ENCODE measurements at regions not wholly inside any gene's neighbourhood (a gene's known extent, or its start where the extent isn't known, plus 50 kb on each side); places are given as distances from the start of the nearest gene placed in this dataset.

DNA sequence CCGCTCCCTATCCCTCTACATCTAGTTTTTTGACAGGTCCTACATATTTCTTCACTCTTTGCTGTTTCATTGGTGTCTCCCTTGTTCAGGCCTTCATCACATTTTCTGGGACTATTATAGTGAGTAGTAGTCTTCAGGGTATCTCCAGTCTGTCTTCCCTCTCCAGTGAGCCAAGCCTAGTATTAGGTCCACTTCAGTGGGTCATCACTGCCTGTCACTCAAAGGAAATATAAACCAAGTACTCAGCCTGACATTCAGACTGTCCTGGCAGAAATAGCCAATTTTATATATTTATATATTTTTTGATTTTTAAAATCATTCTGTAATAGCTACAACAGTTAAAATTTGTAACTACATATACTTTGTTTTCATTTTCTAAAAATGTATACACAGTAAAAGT is 137.8 kb downstream of the CYB561 start:
- no peak overlapping the region for H3K9ac ChIP-seq (ENCODE audit: low read length)
- H3K36me3 ChIP-seq (ENCODE audit: low read depth, low read length) = no peaks in the 10 kb centered on the region
- H3K79me2 ChIP-seq (ENCODE audit: low read length) = no peaks in the 10 kb centered on the region
- intact Hi-C loops (cut with micrococcal nuclease) = no loop called here
- no peak overlapping the region for H2AFZ ChIP-seq (ENCODE audit: low read length)
- BruUV-seq (replicated peaks) = no TSS peak
- no peaks in the 10 kb centered on the region for H3K9me2 ChIP-seq (replicated peaks; ENCODE audit: low read length)
- POLR2A ChIA-PET (ENCODE audit: unreplicated experiment) = no interaction called here
- no peaks in the 10 kb centered on the region for H4K20me1 ChIP-seq (ENCODE audit: low read length)
- H3F3A ChIP-seq (ENCODE audit: low read length, unreplicated experiment) = no peaks in the 10 kb centered on the region
- no peak for ATAC-seq
- H3K4me2 ChIP-seq (ENCODE audit: low read length) = no peak overlapping the region
- H3K27me3 ChIP-seq (ENCODE audit: low read length) = no peaks in the 10 kb centered on the region
- DNase-seq = no peak
- H3K9me3 ChIP-seq (ENCODE audit: low read length) = no peaks in the 10 kb centered on the region
- H3K4me3 ChIP-seq (ENCODE audit: low read length) = no peak overlapping the region
- peaks cover 9% of the 10 kb centered on the region for H3K4me1 ChIP-seq (ENCODE audit: insufficient read depth, low read length)
- H3K27ac ChIP-seq (ENCODE audit: low read length) = no peak overlapping the region
- CTCF ChIA-PET = no interaction called here
- TF ChIP-seq, protein P1, sequence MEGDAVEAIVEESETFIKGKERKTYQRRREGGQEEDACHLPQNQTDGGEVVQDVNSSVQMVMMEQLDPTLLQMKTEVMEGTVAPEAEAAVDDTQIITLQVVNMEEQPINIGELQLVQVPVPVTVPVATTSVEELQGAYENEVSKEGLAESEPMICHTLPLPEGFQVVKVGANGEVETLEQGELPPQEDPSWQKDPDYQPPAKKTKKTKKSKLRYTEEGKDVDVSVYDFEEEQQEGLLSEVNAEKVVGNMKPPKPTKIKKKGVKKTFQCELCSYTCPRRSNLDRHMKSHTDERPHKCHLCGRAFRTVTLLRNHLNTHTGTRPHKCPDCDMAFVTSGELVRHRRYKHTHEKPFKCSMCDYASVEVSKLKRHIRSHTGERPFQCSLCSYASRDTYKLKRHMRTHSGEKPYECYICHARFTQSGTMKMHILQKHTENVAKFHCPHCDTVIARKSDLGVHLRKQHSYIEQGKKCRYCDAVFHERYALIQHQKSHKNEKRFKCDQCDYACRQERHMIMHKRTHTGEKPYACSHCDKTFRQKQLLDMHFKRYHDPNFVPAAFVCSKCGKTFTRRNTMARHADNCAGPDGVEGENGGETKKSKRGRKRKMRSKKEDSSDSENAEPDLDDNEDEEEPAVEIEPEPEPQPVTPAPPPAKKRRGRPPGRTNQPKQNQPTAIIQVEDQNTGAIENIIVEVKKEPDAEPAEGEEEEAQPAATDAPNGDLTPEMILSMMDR (conservative IDR thresholded peaks at IDR 0.05; ENCODE audit: low read depth, low read length) = no peak
- no peak for TF ChIP-seq EZH2 (IDR thresholded peaks at IDR 0.05; ENCODE audit: low read length, unreplicated experiment)
- TF ChIP-seq EZH2phosphoT487 (IDR thresholded peaks at IDR 0.05; ENCODE audit: borderline replicate concordance, low read length) = no peak

DNA sequence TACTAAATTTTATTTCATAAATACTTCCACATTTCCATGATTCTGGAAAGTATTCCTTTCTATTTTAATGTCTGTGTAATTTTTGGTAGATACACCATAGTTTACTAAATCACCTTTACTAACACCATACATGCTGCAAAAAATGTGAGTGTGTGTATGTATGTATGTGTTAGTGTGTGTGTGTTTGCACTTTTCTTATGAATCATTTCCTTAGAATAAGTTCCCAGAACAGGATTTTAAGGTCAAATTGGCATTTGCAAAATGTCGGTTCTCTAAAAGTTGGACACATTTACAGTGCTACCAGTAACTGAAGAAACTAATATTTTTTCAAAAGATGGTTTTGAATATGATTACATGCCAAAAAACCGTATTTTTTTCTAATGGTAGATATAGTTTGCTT is 137.1 kb downstream of the CYB561 start:
- DNase-seq = peak; percentile 77
- Histone ChIP-seq H3K4me2 (ENCODE audit: low read length) (peak overlapping the region; percentile 19), H3K9me3 (ENCODE audit: low read length) (no peaks in the 10 kb centered on the region), H3F3A (ENCODE audit: low read length, unreplicated experiment) (no peaks in the 10 kb centered on the region), H4K20me1 (ENCODE audit: low read length) (no peaks in the 10 kb centered on the region), H3K27me3 (ENCODE audit: low read length) (no peaks in the 10 kb centered on the region), H2AFZ (ENCODE audit: low read length) (no peak overlapping the region), H3K4me3 (ENCODE audit: low read length) (no peak overlapping the region), H3K9ac (ENCODE audit: low read length) (no peak overlapping the region), H3K79me2 (ENCODE audit: low read length) (no peaks in the 10 kb centered on the region), H3K4me1 (ENCODE audit: insufficient read depth, low read length) (peaks cover 9% of the 10 kb centered on the region), H3K36me3 (ENCODE audit: low read depth, low read length) (no peaks in the 10 kb centered on the region), H3K9me2 (replicated peaks; ENCODE audit: low read length) (no peaks in the 10 kb centered on the region), H3K27ac (ENCODE audit: low read length) (peak overlapping the region; percentile 23)
- TF ChIP-seq EZH2phosphoT487 (IDR thresholded peaks at IDR 0.05; ENCODE audit: borderline replicate concordance, low read length) = no peak
- TF ChIP-seq EZH2 (IDR thresholded peaks at IDR 0.05; ENCODE audit: low read length, unreplicated experiment) = no peak
- TF ChIP-seq, protein P1 (conservative IDR thresholded peaks at IDR 0.05; ENCODE audit: low read depth, low read length) = no peak
- CTCF ChIA-PET = no interaction called here
- ATAC-seq = peak; percentile 86
- POLR2A ChIA-PET (ENCODE audit: unreplicated experiment) = no interaction called here
- BruUV-seq (replicated peaks) = no TSS peak
- intact Hi-C loops (cut with micrococcal nuclease) = loop anchor here (1.0 kb wide), 1 partner anchor 34 kb away; no protein-coding TSS in a partner anchor

DNA sequence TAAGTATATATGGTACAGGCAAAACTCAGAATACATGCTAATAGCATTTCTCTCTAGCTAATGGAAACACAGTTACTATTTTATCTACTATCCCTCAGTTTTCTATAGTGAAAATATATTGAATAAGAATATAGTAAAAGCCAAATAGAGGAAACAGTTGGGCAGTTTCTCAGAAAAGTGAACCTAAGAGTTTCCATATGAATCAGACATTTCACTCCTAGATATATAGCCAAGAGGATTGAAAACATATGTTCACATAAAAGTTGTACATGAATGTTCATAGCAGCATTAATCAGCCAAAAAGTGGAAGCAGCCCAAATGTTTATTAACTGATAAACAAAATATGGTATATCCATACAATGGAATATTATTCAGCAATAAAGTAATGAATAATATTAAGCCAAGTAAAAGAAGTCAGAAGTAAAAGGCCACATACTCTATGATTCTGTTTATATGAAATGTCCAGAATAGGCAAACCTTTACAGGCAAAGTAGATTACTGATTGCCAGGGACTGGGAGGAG is 134.6 kb downstream of the CYB561 start:
- peaks cover 9% of the 10 kb centered on the region for H3K4me1 ChIP-seq (ENCODE audit: insufficient read depth, low read length)
- POLR2A ChIA-PET (ENCODE audit: unreplicated experiment) = no interaction called here
- no peaks in the 10 kb centered on the region for H3F3A ChIP-seq (ENCODE audit: low read length, unreplicated experiment)
- ATAC-seq = no peak
- CTCF ChIA-PET = no interaction called here
- no peak for DNase-seq
- H3K9me3 ChIP-seq (ENCODE audit: low read length) = no peaks in the 10 kb centered on the region
- H3K27me3 ChIP-seq (ENCODE audit: low read length) = no peaks in the 10 kb centered on the region
- no peak overlapping the region for H3K9ac ChIP-seq (ENCODE audit: low read length)
- H3K79me2 ChIP-seq (ENCODE audit: low read length) = no peaks in the 10 kb centered on the region
- no peaks in the 10 kb centered on the region for H4K20me1 ChIP-seq (ENCODE audit: low read length)
- no peak overlapping the region for H3K27ac ChIP-seq (ENCODE audit: low read length)
- H2AFZ ChIP-seq (ENCODE audit: low read length) = no peak overlapping the region
- H3K4me2 ChIP-seq (ENCODE audit: low read length) = no peak overlapping the region
- no TSS peak for BruUV-seq (replicated peaks)
- intact Hi-C loops (cut with micrococcal nuclease) = no loop called here
- H3K36me3 ChIP-seq (ENCODE audit: low read depth, low read length) = peaks cover 5% of the 10 kb centered on the region; the same call in 1 of the 2 replicates
- H3K9me2 ChIP-seq (replicated peaks; ENCODE audit: low read length) = no peaks in the 10 kb centered on the region
- TF ChIP-seq, protein P1 (conservative IDR thresholded peaks at IDR 0.05; ENCODE audit: low read depth, low read length) = no peak
- no peak for TF ChIP-seq EZH2 (IDR thresholded peaks at IDR 0.05; ENCODE audit: low read length, unreplicated experiment)
- no peak for TF ChIP-seq EZH2phosphoT487 (IDR thresholded peaks at IDR 0.05; ENCODE audit: borderline replicate concordance, low read length)
- H3K4me3 ChIP-seq (ENCODE audit: low read length) = no peak overlapping the region

Measured in PC-3 (cell line).